22Rv1 (cell line): ENCODE measurements at regions not wholly inside any gene's neighbourhood (a gene's known extent, or its start where the extent isn't known, plus 50 kb on each side); places are given as distances from the start of the nearest gene placed in this dataset.

ENCODE experiments used
- CTCF ChIP-seq: fragments of 450-650 bp; IDR thresholded peaks from 2 replicates; pipeline ENCODE4 v1.5.1; 2017; ENCODE audit warnings: mild to moderate bottlenecking
- ZFX ChIP-seq: fragments of 450-650 bp; IDR thresholded peaks from 2 replicates; pipeline ENCODE4 v1.6.1; 2017; ENCODE audit warnings: antibody characterized with exemption, borderline replicate concordance

- TF ChIP-seq CTCF (no peak), ZFX (no peak)
Measured at GRCh38 chr10:47058961-47059391, 147.7 kb downstream of the PTPN20 start.
